ENCODE measurements at regions not wholly inside any gene's neighbourhood (a gene's known extent, or its start where the extent isn't known, plus 50 kb on each side); places are given as distances from the start of the nearest gene placed in this dataset.

DNA sequence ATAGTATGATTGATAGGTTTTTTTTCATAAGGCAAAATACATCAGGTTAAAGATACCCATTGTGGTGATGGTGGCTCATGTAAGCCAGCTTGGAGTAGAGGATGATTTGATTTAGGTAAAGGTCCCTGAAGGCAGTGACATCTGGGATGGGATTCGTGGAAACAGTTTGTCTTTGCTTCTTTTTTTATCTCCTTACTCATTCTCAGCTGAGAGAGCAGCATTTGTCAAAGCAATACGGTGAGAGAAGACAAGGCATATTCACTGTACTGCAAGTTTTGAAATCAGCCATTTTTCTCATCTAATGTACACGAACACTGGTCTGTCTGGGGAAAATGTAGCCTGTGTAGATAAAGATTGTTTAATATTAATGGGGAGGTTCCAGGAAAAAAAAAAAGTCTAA, 749.1 kb downstream of the SQOR start:
- Histone ChIP-seq H3K4me1 (ENCODE audit: control insufficient read depth, insufficient read depth, low read length) (no peaks in the 10 kb centered on the region), H4K91ac (ENCODE audit: insufficient read depth, low read depth, low read length) (no peak overlapping the region), H2BK120ac (ENCODE audit: low read depth, low read length) (no peak overlapping the region), H4K20me1 (ENCODE audit: insufficient read depth, low read length) (no peaks in the 10 kb centered on the region), H3K56ac (ENCODE audit: extremely low read depth, insufficient read depth, low read length) (no peak overlapping the region), H4K8ac (ENCODE audit: low read depth in 2 of 2, low read length in 2 of 2) (no peak overlapping the region), H3K23ac (ENCODE audit: low read depth, low read length) (no peak overlapping the region), H2BK20ac (ENCODE audit: low read depth, low read length) (no peak overlapping the region), H3K9ac (ENCODE audit: low read depth, low read length) (no peak overlapping the region), H2BK15ac (ENCODE audit: low read depth, low read length) (no peak overlapping the region), H3K27ac (ENCODE audit: insufficient read depth, low read length) (no peak overlapping the region), H2AK5ac (ENCODE audit: low read depth, low read length) (no peak overlapping the region), H3K4ac (ENCODE audit: low read depth, low read length) (no peak overlapping the region), H3K36me3 (ENCODE audit: control insufficient read depth, insufficient read depth, low read length) (no peaks in the 10 kb centered on the region), H3K4me2 (ENCODE audit: low read depth, low read length) (no peak overlapping the region), H2AFZ (replicated peaks; ENCODE audit: low read length, poor library complexity) (no peak overlapping the region), H4K5ac (ENCODE audit: low read depth, low read length) (no peak overlapping the region), H2BK5ac (ENCODE audit: low read depth, low read length, poor library complexity, severe bottlenecking) (no peak overlapping the region), H3K18ac (ENCODE audit: low read depth, low read length) (no peak overlapping the region), H3K27me3 (ENCODE audit: control insufficient read depth, insufficient read depth, low read length) (no peaks in the 10 kb centered on the region), H3K4me3 (ENCODE audit: insufficient read depth, low read depth, low read length) (no peak overlapping the region), H3K14ac (replicated peaks; ENCODE audit: low read depth, low read length) (no peak overlapping the region), H3K9me1 (ENCODE audit: insufficient read depth, low read length) (no peaks in the 10 kb centered on the region), H3K79me1 (ENCODE audit: low read depth in 1 of 2, low read length in 2 of 2) (no peaks in the 10 kb centered on the region), H3K9me3 (ENCODE audit: control insufficient read depth, insufficient read depth, low read length) (no peaks in the 10 kb centered on the region), H2AK9ac (replicated peaks; ENCODE audit: low read depth, low read length, poor library complexity) (no peak overlapping the region)
- POLR2A ChIA-PET (ENCODE audit: unreplicated experiment), result no interaction called here
- intact Hi-C loops (cut with micrococcal nuclease), result no loop called here
- no peak for DNase-seq
- ATAC-seq (ENCODE audit: low read depth), result no peak
- CTCF ChIA-PET, result no interaction called here
- dilution Hi-C loops (cut with HindIII; ENCODE audit: low sequenced_read_pairs, unreplicated experiment), result no loop called here
- BruUV-seq (replicated peaks), result no TSS peak
- in situ Hi-C loops (cut with MboI; ENCODE audit: low sequenced_read_pairs), result no loop called here
- TF ChIP-seq CEBPB (IDR thresholded peaks at IDR 0.05; ENCODE audit: low read depth, low read length) (no peak), RCOR1 (IDR thresholded peaks at IDR 0.05; ENCODE audit: insufficient replicate concordance, low read length) (no peak)
- no CpG with 5 or more reads among the region's 3 CpGs for WGBS, 2 experiments (ENCODE audit: extremely low coverage in 2 of 2, insufficient read length in 1 of 2)

Data from IMR-90 (cell line).